ENCODE measurements at regions not wholly inside any gene's neighbourhood (a gene's known extent, or its start where the extent isn't known, plus 50 kb on each side); places are given as distances from the start of the nearest gene placed in this dataset.

- no peaks in the 10 kb centered on the region for H3K9me1 ChIP-seq (replicated peaks; ENCODE audit: control insufficient read depth, extremely low read depth, insufficient read depth, low read length)
- no peaks in the 10 kb centered on the region for H3K79me2 ChIP-seq (ENCODE audit: control insufficient read depth, insufficient read depth, low read length)
- no peak overlapping the region for H3K9ac ChIP-seq (replicated peaks; ENCODE audit: extremely low read depth, insufficient read depth, low read length)
- FAIRE-seq (no peak), DNase-seq (ENCODE audit: low read depth, low spot score) (no peak)
- H3K9me3 ChIP-seq (replicated peaks; ENCODE audit: control insufficient read depth, insufficient read depth, low read length), result no peaks in the 10 kb centered on the region
- CTCF ChIA-PET, result no interaction called here
- no peaks in the 10 kb centered on the region for H3K4me1 ChIP-seq (ENCODE audit: control insufficient read depth, extremely low read depth, insufficient read depth, low read length)
- H3K27ac ChIP-seq (ENCODE audit: insufficient read depth, low read depth, low read length), result no peak overlapping the region
- no peak overlapping the region for H3K4me2 ChIP-seq (ENCODE audit: insufficient read depth, low read length)
- POLR2A ChIA-PET, result no interaction called here
- intact Hi-C loops (cut with micrococcal nuclease) (loop anchor here (2.0 kb wide), 1 partner anchor 26 kb away; no protein-coding TSS in a partner anchor), dilution Hi-C loops (cut with MboI; ENCODE audit: extremely low pct_ligation_motif_present, low sequenced_read_pairs) (no loop called here)
- no peak overlapping the region for H3K4me3 ChIP-seq (replicated peaks in 1 of 3; ENCODE audit: insufficient read depth in 1 of 3, low read depth in 1 of 3, low read length in 3 of 3)
- no peak overlapping the region for H2AFZ ChIP-seq (ENCODE audit: low read depth, low read length)
- H3K36me3 ChIP-seq (ENCODE audit: control insufficient read depth in 2 of 2, extremely low read depth in 1 of 2, insufficient read depth in 2 of 2, low read length in 2 of 2), result no peaks in the 10 kb centered on the region
- no TSS peak for BruUV-seq (replicated peaks)
- H3K27me3 ChIP-seq (ENCODE audit: control insufficient read depth in 2 of 2, insufficient read depth in 2 of 2, low read length in 2 of 2), result peaks cover 0 to 4% of the 10 kb centered on the region in 2 experiments
- no peaks in the 10 kb centered on the region for H4K20me1 ChIP-seq (replicated peaks; ENCODE audit: control insufficient read depth, extremely low read depth, insufficient read depth, low read length)
- TF ChIP-seq POLR2A (IDR thresholded peaks at IDR 0.05; ENCODE audit: low read depth, low read length), result no peak
- TF ChIP-seq POLR2AphosphoS5 (IDR thresholded peaks at IDR 0.05; ENCODE audit: insufficient read depth, low read depth, low read length), result no peak
- TF ChIP-seq EZH2 (IDR thresholded peaks at IDR 0.05; ENCODE audit: borderline replicate concordance, low read depth, low read length, severe bottlenecking), result no peak
- TF ChIP-seq JUN (IDR thresholded peaks at IDR 0.05; ENCODE audit: borderline replicate concordance, insufficient read depth, insufficient read length, low read depth), result no peak
- TF ChIP-seq CTCF (IDR thresholded peaks at IDR 0.05; ENCODE audit: extremely low read depth in 1 of 2, insufficient read depth in 1 of 2, low read depth in 1 of 2, low read length in 2 of 2), result no peak
Observed at GRCh38 chr6:47149066-47149465, 106.9 kb upstream of the ADGRF1 start.

- DNase-seq (ENCODE audit: low read depth, low spot score), result no peak
- Histone ChIP-seq H3K4me3 (replicated peaks in 1 of 3; ENCODE audit: insufficient read depth in 1 of 3, low read depth in 1 of 3, low read length in 3 of 3) (no peak overlapping the region), H3K79me2 (ENCODE audit: control insufficient read depth, insufficient read depth, low read length) (no peaks in the 10 kb centered on the region), H3K9ac (replicated peaks; ENCODE audit: extremely low read depth, insufficient read depth, low read length) (no peak overlapping the region), H3K27ac (ENCODE audit: insufficient read depth, low read depth, low read length) (no peak overlapping the region), H3K4me2 (ENCODE audit: insufficient read depth, low read length) (no peak overlapping the region), H2AFZ (ENCODE audit: low read depth, low read length) (no peak overlapping the region), H3K4me1 (ENCODE audit: control insufficient read depth, extremely low read depth, insufficient read depth, low read length) (no peaks in the 10 kb centered on the region), H3K9me3 (replicated peaks; ENCODE audit: control insufficient read depth, insufficient read depth, low read length) (no peaks in the 10 kb centered on the region), H3K36me3 (ENCODE audit: control insufficient read depth in 2 of 2, extremely low read depth in 1 of 2, insufficient read depth in 2 of 2, low read length in 2 of 2) (no peaks in the 10 kb centered on the region), H3K9me1 (replicated peaks; ENCODE audit: control insufficient read depth, extremely low read depth, insufficient read depth, low read length) (no peaks in the 10 kb centered on the region), H3K27me3 (ENCODE audit: control insufficient read depth in 2 of 2, insufficient read depth in 2 of 2, low read length in 2 of 2) (peaks cover 0 to 4% of the 10 kb centered on the region in 2 experiments), H4K20me1 (replicated peaks; ENCODE audit: control insufficient read depth, extremely low read depth, insufficient read depth, low read length) (no peaks in the 10 kb centered on the region)
- dilution Hi-C loops (cut with MboI; ENCODE audit: extremely low pct_ligation_motif_present, low sequenced_read_pairs) (no loop called here), intact Hi-C loops (cut with micrococcal nuclease) (loop anchor here (2.0 kb wide), 1 partner anchor 25 kb away; no protein-coding TSS in a partner anchor)
- POLR2A ChIA-PET, result no interaction called here
- TF ChIP-seq JUN (IDR thresholded peaks at IDR 0.05; ENCODE audit: borderline replicate concordance, insufficient read depth, insufficient read length, low read depth), result no peak
- TF ChIP-seq FOS (IDR thresholded peaks at IDR 0.05; ENCODE audit: borderline replicate concordance, insufficient read depth, low read length), result no peak
- no peak for FAIRE-seq
- no TSS peak for BruUV-seq (replicated peaks)
- CTCF ChIA-PET, result no interaction called here
Observed at GRCh38 chr6:47147836-47148344, 105.8 kb upstream of the ADGRF1 start.
